Activated T-helper 1 cell treated with anti-CD3 and anti-CD28 coated beads, Interleukin-12 subunit alpha, Interleukin-12 subunit beta, Interleukin-2, Interleukin-4 antibody, amounts not matched to agents 30 ng/mL and 10 ng/mL and 1 ng/mL, durations not matched to agents 14 hours and 24 hours and 36 hours (primary cell): ENCODE measurements at regions not wholly inside any gene's neighbourhood (a gene's known extent, or its start where the extent isn't known, plus 50 kb on each side); places are given as distances from the start of the nearest gene placed in this dataset.

Source experiments
- DNase-seq: peaks from one replicate; pipeline ENCODE4 v3.0.0; 2021; ENCODE audit warnings: low spot score
- H3K27ac Mint-ChIP-seq: one replicate; pipeline ENCODE4 v1.8.0; 2021; ENCODE audit warnings: mild to moderate bottlenecking, mixed read lengths
- H3K27me3 Mint-ChIP-seq: one replicate; pipeline ENCODE4 v1.8.0; 2022; ENCODE audit warnings: mild to moderate bottlenecking, moderate library complexity, mixed read lengths; ENCODE audit not compliant: insufficient read depth
- H3K36me3 Mint-ChIP-seq: one replicate; pipeline ENCODE4 v1.8.0; 2021; ENCODE audit warnings: low read depth, mixed read lengths
- H3K4me1 Mint-ChIP-seq: one replicate; pipeline ENCODE4 v1.8.0; 2021; ENCODE audit warnings: low read depth, mixed read lengths
- H3K4me3 Mint-ChIP-seq: one replicate; pipeline ENCODE4 v1.8.0; 2021; ENCODE audit warnings: mild to moderate bottlenecking, moderate library complexity, mixed read lengths
- H3K9me3 Mint-ChIP-seq: one replicate; pipeline ENCODE4 v1.8.0; 2021; ENCODE audit warnings: mixed read lengths
- intact Hi-C: fragments of 100-400 bp; cut with micrococcal nuclease; formaldehyde crosslinking; loops from one replicate; pipeline ENCODE4 v1.15.1; 2024

DNA sequence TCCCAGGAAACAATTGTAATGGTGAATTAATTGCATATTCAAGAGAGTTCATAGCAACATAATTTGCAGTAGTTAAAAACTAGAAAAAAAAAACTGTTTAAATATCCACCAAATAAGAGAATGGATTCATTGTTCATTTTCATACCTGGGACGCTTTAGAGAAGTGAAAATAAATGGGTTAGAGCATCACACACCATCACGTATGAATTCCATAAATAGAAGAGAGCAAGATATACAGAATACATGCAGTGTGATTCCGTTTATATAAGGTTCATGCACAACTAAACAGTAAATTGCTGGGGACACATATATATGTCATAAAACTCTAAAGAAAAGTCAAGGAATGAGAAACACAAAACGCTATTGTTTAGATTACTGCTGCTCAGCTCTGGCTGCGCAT lies 577.0 kb upstream of the KCNMB2 start:
- intact Hi-C loops, result no loop called here
- no peak for DNase-seq
- Mint-ChIP-seq H3K4me1 (no peaks in the 10 kb centered on the region), H3K27ac (no peak overlapping the region), H3K36me3 (no peaks in the 10 kb centered on the region), H3K9me3 (no peaks in the 10 kb centered on the region), H3K27me3 (no peaks in the 10 kb centered on the region), H3K4me3 (no peak overlapping the region)

GRCh38 chr3:177960014-177960413 lies 576.2 kb upstream of the KCNMB2 start:
- Mint-ChIP-seq H3K36me3 (no peaks in the 10 kb centered on the region), H3K4me1 (no peaks in the 10 kb centered on the region), H3K4me3 (no peak overlapping the region), H3K27ac (no peak overlapping the region), H3K27me3 (no peaks in the 10 kb centered on the region), H3K9me3 (no peaks in the 10 kb centered on the region)
- intact Hi-C loops, result no loop called here
- DNase-seq, result no peak

- Mint-ChIP-seq H3K4me1 (no peaks in the 10 kb centered on the region), H3K36me3 (no peaks in the 10 kb centered on the region), H3K9me3 (no peaks in the 10 kb centered on the region), H3K4me3 (no peak overlapping the region), H3K27ac (no peak overlapping the region), H3K27me3 (no peaks in the 10 kb centered on the region)
- intact Hi-C loops, result no loop called here
- no peak for DNase-seq
Measured at GRCh38 chr3:177960722-177961121, 575.5 kb upstream of the KCNMB2 start.

DNA sequence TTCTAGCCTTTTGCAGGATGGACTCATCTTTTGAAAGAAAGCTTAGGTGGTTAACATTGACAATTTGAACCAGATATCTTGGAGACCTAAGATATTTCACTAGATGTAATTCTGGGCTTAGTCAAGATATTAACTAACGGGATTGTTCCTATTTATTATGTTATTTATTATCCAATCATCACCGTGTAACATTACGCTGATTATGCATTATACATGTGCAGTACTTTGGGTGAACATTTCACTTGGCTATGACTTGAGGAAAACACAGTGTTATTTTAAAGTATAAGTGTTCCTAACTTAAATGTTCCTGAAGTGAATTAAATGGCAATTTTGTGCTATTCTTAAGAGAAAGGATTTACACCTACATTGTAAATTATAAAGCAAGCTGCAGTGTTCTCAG lies 574.5 kb upstream of the KCNMB2 start:
- no peaks in the 10 kb centered on the region for H3K4me1 Mint-ChIP-seq
- no peaks in the 10 kb centered on the region for H3K9me3 Mint-ChIP-seq
- DNase-seq, result no peak
- no peaks in the 10 kb centered on the region for H3K27me3 Mint-ChIP-seq
- intact Hi-C loops, result no loop called here
- H3K36me3 Mint-ChIP-seq, result no peaks in the 10 kb centered on the region
- H3K4me3 Mint-ChIP-seq, result no peak overlapping the region
- H3K27ac Mint-ChIP-seq, result no peak overlapping the region

DNA sequence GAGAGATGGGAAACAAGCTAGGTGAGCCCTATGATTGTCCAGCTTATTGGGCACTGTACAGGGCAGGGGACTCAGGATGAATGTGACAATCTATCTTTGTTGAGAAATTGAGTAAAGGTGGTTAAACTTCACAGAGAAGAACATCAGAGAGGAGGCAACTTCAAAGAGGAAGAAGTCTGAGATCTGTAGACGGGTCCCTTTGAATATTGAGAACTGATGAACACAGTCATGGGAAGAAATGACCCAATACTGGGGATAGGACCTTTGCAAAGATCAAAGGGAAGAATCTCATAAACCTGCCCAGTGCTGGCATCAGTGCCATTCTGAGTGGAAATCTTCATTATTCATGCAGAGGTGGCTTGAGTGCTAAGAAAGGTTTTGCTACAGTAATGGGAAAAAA lies 569.7 kb upstream of the KCNMB2 start:
- DNase-seq, result no peak
- H3K27ac Mint-ChIP-seq, result no peak overlapping the region
- no peaks in the 10 kb centered on the region for H3K36me3 Mint-ChIP-seq
- intact Hi-C loops, result no loop called here
- H3K4me3 Mint-ChIP-seq, result no peak overlapping the region
- H3K9me3 Mint-ChIP-seq, result no peaks in the 10 kb centered on the region
- H3K27me3 Mint-ChIP-seq, result no peaks in the 10 kb centered on the region
- H3K4me1 Mint-ChIP-seq, result no peaks in the 10 kb centered on the region

DNA sequence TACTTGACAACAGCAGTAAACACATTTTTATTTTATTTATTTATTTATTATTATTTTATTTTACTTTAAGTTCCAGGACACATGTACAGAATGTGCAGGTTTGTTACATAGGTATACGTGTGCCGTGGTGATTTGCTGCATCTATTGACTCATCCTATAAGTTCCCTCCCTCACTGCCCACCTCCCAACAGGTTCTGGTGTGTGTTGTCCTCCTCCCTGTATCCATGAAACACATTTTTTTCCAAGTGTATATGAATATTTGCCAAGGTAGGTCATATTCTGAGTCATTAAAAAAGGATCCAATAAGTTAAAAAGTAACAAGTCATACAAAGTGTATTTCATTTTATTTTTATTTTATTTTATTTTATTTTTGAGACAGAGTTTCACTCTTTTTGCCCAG lies 567.3 kb upstream of the KCNMB2 start:
- Mint-ChIP-seq H3K27ac (no peak overlapping the region), H3K36me3 (no peaks in the 10 kb centered on the region), H3K4me3 (no peak overlapping the region), H3K9me3 (no peaks in the 10 kb centered on the region), H3K4me1 (no peaks in the 10 kb centered on the region), H3K27me3 (no peaks in the 10 kb centered on the region)
- no peak for DNase-seq
- intact Hi-C loops, result no loop called here

DNA sequence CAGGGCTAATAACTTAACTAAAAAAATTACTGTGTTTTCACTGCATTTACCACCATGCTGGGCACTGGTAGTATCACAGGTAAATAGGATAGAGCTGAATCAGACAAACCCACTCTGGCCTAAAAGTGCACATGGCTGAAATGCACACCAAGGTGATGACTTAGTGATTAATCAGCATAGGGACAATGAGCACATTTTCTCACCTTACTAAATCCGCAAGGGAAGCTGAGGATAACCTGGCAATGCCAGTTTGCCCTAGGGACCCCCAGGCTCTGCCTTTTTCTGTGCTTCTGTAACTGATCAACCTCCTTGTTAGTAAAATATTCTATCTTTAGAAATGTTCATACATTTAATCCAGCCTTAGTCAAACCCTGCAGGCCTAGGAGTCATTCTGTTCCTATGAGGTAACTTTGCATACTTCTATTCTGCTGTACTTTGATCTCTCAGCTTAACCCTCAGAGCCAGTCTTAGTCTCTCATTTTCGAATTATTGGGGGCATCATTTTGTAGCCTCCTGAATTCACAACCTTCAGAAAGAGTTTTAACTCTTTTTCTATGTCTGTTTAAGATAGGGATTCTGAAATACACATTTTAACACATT lies 562.9 kb upstream of the KCNMB2 start:
- no peaks in the 10 kb centered on the region for H3K4me1 Mint-ChIP-seq
- no peak for DNase-seq
- intact Hi-C loops, result no loop called here
- no peak overlapping the region for H3K27ac Mint-ChIP-seq
- no peaks in the 10 kb centered on the region for H3K27me3 Mint-ChIP-seq
- no peaks in the 10 kb centered on the region for H3K9me3 Mint-ChIP-seq
- H3K36me3 Mint-ChIP-seq, result no peaks in the 10 kb centered on the region
- H3K4me3 Mint-ChIP-seq, result no peak overlapping the region

- Mint-ChIP-seq H3K4me1 (no peaks in the 10 kb centered on the region), H3K27ac (no peak overlapping the region), H3K36me3 (no peaks in the 10 kb centered on the region), H3K27me3 (no peaks in the 10 kb centered on the region), H3K9me3 (no peaks in the 10 kb centered on the region), H3K4me3 (no peak overlapping the region)
- intact Hi-C loops, result no loop called here
- DNase-seq, result no peak
Measured at GRCh38 chr3:177976241-177976640, 560.0 kb upstream of the KCNMB2 start.

DNA sequence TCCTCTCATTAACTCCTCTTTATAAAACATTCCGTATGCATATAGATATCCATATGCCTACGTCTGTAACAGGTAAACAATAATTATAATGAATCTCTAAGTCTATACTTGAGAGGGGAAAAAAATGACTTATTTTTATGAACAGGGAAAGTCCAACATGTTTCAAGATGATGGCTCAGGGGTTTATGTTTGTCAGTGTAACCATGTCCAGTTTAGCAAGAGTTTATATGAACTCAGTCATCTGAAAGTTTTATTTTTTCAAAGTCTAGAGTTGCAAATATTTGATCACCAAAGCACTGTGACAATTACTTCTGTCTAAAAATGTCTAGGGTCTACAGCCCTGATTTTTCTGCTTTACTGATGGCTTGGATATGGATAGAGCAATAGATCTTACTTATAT lies 559.4 kb upstream of the KCNMB2 start:
- H3K27ac Mint-ChIP-seq, result no peak overlapping the region
- no peak overlapping the region for H3K4me3 Mint-ChIP-seq
- no peaks in the 10 kb centered on the region for H3K9me3 Mint-ChIP-seq
- no peaks in the 10 kb centered on the region for H3K36me3 Mint-ChIP-seq
- H3K4me1 Mint-ChIP-seq, result no peaks in the 10 kb centered on the region
- intact Hi-C loops, result no loop called here
- DNase-seq, result no peak
- no peaks in the 10 kb centered on the region for H3K27me3 Mint-ChIP-seq

DNA sequence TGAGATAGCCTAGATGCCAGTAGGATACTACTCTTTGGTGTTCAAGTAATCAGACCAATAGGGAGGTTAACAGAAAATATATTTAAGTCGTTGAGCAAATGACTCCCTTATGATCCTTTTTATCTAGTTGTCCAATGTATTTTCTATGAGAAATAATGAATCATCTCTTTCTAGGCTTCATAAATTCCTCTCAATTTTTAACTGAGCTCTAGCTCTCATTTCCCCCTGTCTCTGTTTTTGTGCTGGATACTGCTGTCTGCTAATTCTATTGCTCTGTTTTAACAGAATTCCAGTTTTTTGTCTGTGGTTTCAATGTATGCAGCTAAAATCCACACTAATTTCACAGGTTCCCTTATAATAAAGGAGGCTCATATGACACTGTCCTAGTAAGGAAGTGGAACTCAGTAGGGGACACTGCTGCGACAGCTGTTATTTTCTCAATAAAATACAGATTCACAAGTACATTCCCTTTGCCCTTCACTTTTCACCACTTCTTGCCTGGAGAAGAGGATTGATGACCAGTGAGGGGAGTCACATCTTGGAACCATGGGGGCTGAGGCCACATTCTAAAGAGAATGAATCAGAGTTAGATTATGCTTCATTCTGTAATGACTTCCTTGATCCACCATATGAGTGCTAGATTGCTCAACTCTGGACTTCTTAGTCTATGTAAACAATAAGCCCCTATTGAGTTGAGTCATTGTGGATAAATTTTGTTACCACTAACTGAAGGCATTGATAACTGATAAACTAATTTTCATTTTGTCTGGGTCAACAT lies 558.7 kb upstream of the KCNMB2 start:
- Mint-ChIP-seq H3K27me3 (no peaks in the 10 kb centered on the region), H3K27ac (no peak overlapping the region), H3K9me3 (no peaks in the 10 kb centered on the region), H3K36me3 (no peaks in the 10 kb centered on the region), H3K4me3 (no peak overlapping the region), H3K4me1 (no peaks in the 10 kb centered on the region)
- intact Hi-C loops, result no loop called here
- DNase-seq, result no peak

DNA sequence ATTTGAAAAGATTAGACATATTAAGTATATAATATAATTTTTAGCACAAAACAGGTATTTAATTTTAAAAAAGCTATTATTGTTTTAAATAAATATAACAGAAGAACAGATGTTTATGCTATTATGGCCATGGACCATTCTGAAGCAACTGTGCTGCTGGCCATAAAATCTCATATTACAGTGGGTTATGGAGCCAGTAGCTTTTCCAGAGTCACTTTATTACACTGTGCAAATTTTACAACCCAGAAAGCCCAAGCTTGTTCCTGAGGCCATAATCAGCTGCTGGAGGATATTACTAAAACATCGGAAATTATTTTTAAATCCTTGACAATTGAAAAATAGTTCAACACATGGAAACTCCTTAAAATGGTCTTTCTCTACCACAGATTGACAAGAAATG lies 557.3 kb upstream of the KCNMB2 start:
- H3K4me1 Mint-ChIP-seq, result no peaks in the 10 kb centered on the region
- no peak overlapping the region for H3K27ac Mint-ChIP-seq

DNA sequence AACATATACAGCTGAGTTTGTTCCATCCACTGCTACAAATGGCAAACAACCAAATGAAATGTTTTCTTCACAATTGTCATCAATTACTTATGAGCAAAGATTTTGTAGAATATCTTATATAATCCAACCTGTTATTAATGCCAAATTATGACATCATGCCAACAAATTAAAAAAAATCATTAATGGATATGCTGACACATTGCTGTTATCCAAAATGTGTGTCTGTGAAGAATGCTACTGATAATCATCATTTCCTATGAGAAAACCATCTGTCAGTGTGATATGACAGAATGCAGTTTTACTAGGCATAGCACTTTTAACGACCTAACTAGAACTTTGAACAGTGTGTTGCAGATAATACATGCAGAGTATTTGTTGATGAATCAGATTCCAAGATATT lies 556.5 kb upstream of the KCNMB2 start:
- no peak for DNase-seq
- no peaks in the 10 kb centered on the region for H3K36me3 Mint-ChIP-seq
- intact Hi-C loops, result no loop called here
- no peaks in the 10 kb centered on the region for H3K9me3 Mint-ChIP-seq
- no peak overlapping the region for H3K4me3 Mint-ChIP-seq
- H3K27ac Mint-ChIP-seq, result no peak overlapping the region
- no peaks in the 10 kb centered on the region for H3K27me3 Mint-ChIP-seq
- no peaks in the 10 kb centered on the region for H3K4me1 Mint-ChIP-seq

More for the DNA sequence above, 557.3 kb upstream of the KCNMB2 start:
- no peak overlapping the region for H3K4me3 Mint-ChIP-seq
- no peaks in the 10 kb centered on the region for H3K9me3 Mint-ChIP-seq
- no peaks in the 10 kb centered on the region for H3K36me3 Mint-ChIP-seq
- DNase-seq, result no peak
- intact Hi-C loops, result no loop called here
- H3K27me3 Mint-ChIP-seq, result no peaks in the 10 kb centered on the region

DNA sequence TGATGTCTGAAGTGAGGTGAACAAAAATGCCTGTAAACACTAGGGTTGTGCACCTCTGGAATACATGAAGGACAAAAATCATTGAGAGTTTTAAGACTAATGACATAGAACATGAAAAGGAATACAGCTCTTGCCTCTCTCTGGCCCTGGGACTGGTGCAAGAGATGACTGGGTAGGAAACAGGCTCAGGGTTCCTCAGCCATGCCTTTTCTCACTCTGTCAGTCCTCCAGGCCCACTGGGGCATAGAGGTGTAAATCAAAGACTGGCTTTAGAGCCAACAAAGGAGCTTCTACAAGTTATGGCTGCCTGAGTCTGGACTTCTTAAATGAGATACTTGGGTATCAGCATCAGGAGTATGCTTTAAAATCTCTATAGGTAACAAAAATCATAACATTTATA lies 554.7 kb upstream of the KCNMB2 start:
- DNase-seq, result no peak
- H3K9me3 Mint-ChIP-seq, result no peaks in the 10 kb centered on the region
- H3K27ac Mint-ChIP-seq, result no peak overlapping the region
- H3K4me1 Mint-ChIP-seq, result no peaks in the 10 kb centered on the region
- H3K27me3 Mint-ChIP-seq, result no peaks in the 10 kb centered on the region
- H3K36me3 Mint-ChIP-seq, result no peaks in the 10 kb centered on the region
- no peak overlapping the region for H3K4me3 Mint-ChIP-seq
- intact Hi-C loops, result no loop called here

- Mint-ChIP-seq H3K4me1 (no peaks in the 10 kb centered on the region), H3K27me3 (no peaks in the 10 kb centered on the region), H3K27ac (no peak overlapping the region), H3K4me3 (no peak overlapping the region), H3K36me3 (no peaks in the 10 kb centered on the region), H3K9me3 (no peaks in the 10 kb centered on the region)
- intact Hi-C loops, result loop anchor here (1.0 kb wide), 1 partner anchor 19 kb away; no protein-coding TSS in a partner anchor
- DNase-seq, result no peak
Measured at GRCh38 chr3:177982034-177982433, 554.2 kb upstream of the KCNMB2 start.
